ENCODE measurements at regions not wholly inside any gene's neighbourhood (a gene's known extent, or its start where the extent isn't known, plus 50 kb on each side); places are given as distances from the start of the nearest gene placed in this dataset.
"Not testable (repeated sequence)": the region's sequence is repeated elsewhere in the genome, so short reads cannot be mapped to it uniquely, and the experiment has no call there.

- not testable (repeated sequence) for TF ChIP-seq CTCF (conservative IDR thresholded peaks at IDR 0.05; ENCODE audit: low read length); EZH2phosphoT487 (IDR thresholded peaks at IDR 0.05; ENCODE audit: borderline replicate concordance, low read depth, low read length)
These were observed 83.0 kb upstream of the ROPN1B start for GRCh38 chr3:125886006-125886405.
